ENCODE measurements at regions not wholly inside any gene's neighbourhood (a gene's known extent, or its start where the extent isn't known, plus 50 kb on each side); places are given as distances from the start of the nearest gene placed in this dataset.

DNA sequence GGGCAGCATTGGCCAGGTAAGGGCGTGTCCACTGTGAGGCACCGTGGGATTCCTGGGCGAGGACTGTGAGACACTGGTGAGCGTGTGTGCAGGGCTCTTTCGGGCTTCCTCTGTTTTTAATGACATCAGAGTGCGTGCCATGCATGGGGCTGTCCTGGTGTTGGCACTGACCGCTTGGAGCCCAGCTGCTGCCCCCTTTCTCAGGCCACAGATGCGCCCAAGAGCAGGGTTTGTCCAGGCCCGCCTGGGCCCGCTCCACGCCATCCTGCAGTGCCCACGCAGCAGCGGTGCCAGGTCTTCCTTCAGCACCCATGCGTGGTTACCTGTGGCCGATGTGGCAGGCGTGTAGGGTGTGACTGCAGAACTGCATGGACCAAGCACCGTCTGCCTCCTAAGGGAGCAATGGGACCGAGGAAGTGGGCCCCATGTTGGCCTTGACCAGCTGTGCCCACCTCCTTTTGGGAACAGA is 72.3 kb upstream of the SEPTIN5 start:
- Histone ChIP-seq H3K4me1 (ENCODE audit: control insufficient read depth, insufficient read depth, low read length) (no peaks in the 10 kb centered on the region), H3K4me3 (ENCODE audit: low read depth in 2 of 2, low read length in 2 of 2) (no peak overlapping the region), H3K27me3 (ENCODE audit: control insufficient read depth, insufficient read depth, low read length) (no peaks in the 10 kb centered on the region), H3K27ac (ENCODE audit: low read length) (no peak overlapping the region), H3K36me3 (ENCODE audit: control insufficient read depth, insufficient read depth, low read length) (no peaks in the 10 kb centered on the region), H3K9me3 (ENCODE audit: control insufficient read depth, insufficient read depth, low read depth, low read length) (no peaks in the 10 kb centered on the region)
- ChIA-PET CTCF (no interaction called here), POLR2A (no interaction called here)
- no peak for DNase-seq (ENCODE audit: low read depth, low spot score)
- TF ChIP-seq, protein P1, sequence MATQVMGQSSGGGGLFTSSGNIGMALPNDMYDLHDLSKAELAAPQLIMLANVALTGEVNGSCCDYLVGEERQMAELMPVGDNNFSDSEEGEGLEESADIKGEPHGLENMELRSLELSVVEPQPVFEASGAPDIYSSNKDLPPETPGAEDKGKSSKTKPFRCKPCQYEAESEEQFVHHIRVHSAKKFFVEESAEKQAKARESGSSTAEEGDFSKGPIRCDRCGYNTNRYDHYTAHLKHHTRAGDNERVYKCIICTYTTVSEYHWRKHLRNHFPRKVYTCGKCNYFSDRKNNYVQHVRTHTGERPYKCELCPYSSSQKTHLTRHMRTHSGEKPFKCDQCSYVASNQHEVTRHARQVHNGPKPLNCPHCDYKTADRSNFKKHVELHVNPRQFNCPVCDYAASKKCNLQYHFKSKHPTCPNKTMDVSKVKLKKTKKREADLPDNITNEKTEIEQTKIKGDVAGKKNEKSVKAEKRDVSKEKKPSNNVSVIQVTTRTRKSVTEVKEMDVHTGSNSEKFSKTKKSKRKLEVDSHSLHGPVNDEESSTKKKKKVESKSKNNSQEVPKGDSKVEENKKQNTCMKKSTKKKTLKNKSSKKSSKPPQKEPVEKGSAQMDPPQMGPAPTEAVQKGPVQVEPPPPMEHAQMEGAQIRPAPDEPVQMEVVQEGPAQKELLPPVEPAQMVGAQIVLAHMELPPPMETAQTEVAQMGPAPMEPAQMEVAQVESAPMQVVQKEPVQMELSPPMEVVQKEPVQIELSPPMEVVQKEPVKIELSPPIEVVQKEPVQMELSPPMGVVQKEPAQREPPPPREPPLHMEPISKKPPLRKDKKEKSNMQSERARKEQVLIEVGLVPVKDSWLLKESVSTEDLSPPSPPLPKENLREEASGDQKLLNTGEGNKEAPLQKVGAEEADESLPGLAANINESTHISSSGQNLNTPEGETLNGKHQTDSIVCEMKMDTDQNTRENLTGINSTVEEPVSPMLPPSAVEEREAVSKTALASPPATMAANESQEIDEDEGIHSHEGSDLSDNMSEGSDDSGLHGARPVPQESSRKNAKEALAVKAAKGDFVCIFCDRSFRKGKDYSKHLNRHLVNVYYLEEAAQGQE (IDR thresholded peaks at IDR 0.05; ENCODE audit: insufficient read depth in 1 of 2, low read depth in 2 of 2, low read length in 1 of 2) = no peak
- TF ChIP-seq, protein P2, sequence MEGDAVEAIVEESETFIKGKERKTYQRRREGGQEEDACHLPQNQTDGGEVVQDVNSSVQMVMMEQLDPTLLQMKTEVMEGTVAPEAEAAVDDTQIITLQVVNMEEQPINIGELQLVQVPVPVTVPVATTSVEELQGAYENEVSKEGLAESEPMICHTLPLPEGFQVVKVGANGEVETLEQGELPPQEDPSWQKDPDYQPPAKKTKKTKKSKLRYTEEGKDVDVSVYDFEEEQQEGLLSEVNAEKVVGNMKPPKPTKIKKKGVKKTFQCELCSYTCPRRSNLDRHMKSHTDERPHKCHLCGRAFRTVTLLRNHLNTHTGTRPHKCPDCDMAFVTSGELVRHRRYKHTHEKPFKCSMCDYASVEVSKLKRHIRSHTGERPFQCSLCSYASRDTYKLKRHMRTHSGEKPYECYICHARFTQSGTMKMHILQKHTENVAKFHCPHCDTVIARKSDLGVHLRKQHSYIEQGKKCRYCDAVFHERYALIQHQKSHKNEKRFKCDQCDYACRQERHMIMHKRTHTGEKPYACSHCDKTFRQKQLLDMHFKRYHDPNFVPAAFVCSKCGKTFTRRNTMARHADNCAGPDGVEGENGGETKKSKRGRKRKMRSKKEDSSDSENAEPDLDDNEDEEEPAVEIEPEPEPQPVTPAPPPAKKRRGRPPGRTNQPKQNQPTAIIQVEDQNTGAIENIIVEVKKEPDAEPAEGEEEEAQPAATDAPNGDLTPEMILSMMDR (IDR thresholded peaks at IDR 0.05) = no peak
- TF ChIP-seq POLR2AphosphoS5 (IDR thresholded peaks at IDR 0.05; ENCODE audit: low read depth, low read length) (no peak), TCF7L2 (IDR thresholded peaks at IDR 0.05; ENCODE audit: low read depth, low read length) (no peak), SIN3A (IDR thresholded peaks at IDR 0.05; ENCODE audit: borderline replicate concordance, insufficient read depth, low read depth, low read length) (no peak)
- intact Hi-C loops (cut with micrococcal nuclease; ENCODE audit: unreplicated experiment) (no loop called here), in situ Hi-C loops (cut with HindIII; ENCODE audit: low pct_unique_long_range_greater_than_20kb, low sequenced_read_pairs) (no loop called here)
- ATAC-seq = no peak
- BruUV-seq (replicated peaks) = no TSS peak

DNA sequence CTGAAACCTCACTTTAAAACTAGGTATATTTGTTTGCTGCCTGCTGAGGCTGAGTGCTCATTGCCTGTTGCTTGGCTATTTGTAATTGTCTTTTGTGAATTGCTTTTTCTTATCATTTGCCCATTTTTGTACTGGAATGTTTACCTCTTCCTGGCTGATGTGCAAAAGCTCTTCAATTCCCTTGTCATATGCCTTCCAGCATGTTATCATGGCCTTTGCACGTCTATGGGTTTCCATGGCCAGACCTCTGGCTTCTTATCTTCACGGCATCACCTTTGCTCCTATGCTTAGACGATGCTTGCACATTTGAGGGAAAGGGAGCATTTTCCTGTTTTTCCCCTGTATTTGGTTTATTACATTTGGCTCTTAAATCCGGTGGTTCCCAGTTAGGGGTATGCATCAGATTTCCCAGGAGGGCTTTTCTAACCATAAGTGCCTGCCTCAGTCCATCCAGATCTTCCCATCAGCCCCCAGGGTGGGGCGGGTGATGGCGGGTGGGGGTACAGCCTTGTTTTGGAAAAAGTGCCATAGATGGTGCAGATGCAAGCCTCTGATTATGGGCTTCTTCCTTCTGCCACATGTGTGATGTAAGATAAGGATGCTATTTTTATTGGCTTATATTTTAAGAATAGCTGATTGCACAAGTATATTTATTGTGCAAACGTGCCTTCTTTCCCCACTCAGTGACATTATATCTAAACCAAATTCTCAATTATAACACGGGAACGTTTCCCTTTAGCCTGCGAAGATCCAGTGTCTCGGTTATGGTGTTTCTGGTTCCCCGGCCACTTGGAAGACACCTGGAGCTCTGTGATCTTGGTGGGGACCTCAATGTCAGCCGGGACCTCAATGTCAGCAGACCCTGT is 70.6 kb upstream of the SEPTIN5 start:
- in situ Hi-C loops (cut with HindIII; ENCODE audit: low pct_unique_long_range_greater_than_20kb, low sequenced_read_pairs) (no loop called here), intact Hi-C loops (cut with micrococcal nuclease; ENCODE audit: unreplicated experiment) (no loop called here)
- TF ChIP-seq TCF7L2 (IDR thresholded peaks at IDR 0.05; ENCODE audit: low read depth, low read length) (no peak), POLR2AphosphoS5 (IDR thresholded peaks at IDR 0.05; ENCODE audit: low read depth, low read length) (no peak), SIN3A (IDR thresholded peaks at IDR 0.05; ENCODE audit: borderline replicate concordance, insufficient read depth, low read depth, low read length) (no peak)
- TF ChIP-seq, protein P2 (IDR thresholded peaks at IDR 0.05) = no peak
- TF ChIP-seq, protein P1 (IDR thresholded peaks at IDR 0.05; ENCODE audit: insufficient read depth in 1 of 2, low read depth in 2 of 2, low read length in 1 of 2) = no peak
- ChIA-PET POLR2A (no interaction called here), CTCF (no interaction called here)
- Histone ChIP-seq H3K4me3 (ENCODE audit: low read depth in 2 of 2, low read length in 2 of 2) (no peak overlapping the region), H3K4me1 (ENCODE audit: control insufficient read depth, insufficient read depth, low read length) (no peaks in the 10 kb centered on the region), H3K36me3 (ENCODE audit: control insufficient read depth, insufficient read depth, low read length) (no peaks in the 10 kb centered on the region), H3K9me3 (ENCODE audit: control insufficient read depth, insufficient read depth, low read depth, low read length) (peaks cover 2% of the 10 kb centered on the region; the same call in 1 of the 2 replicates), H3K27me3 (ENCODE audit: control insufficient read depth, insufficient read depth, low read length) (no peaks in the 10 kb centered on the region), H3K27ac (ENCODE audit: low read length) (no peak overlapping the region)
- BruUV-seq (replicated peaks) = no TSS peak
- ATAC-seq = no peak
- no peak for DNase-seq (ENCODE audit: low read depth, low spot score)

All from Panc1 (cell line).